ENCODE measurements at regions not wholly inside any gene's neighbourhood (a gene's known extent, or its start where the extent isn't known, plus 50 kb on each side); places are given as distances from the start of the nearest gene placed in this dataset.

- POLR2A ChIA-PET, result interaction anchor here (0.7 kb wide), 1 partner anchor 1185 kb away, joined by 3 read pairs; no protein-coding TSS in a partner anchor
- DNase-seq, result no peak
These were observed 950.7 kb upstream of the FANCL start for GRCh38 chr2:59191781-59192180.

GRCh38 chr2:59190518-59190917 is 949.4 kb upstream of the FANCL start:
- H3K27ac Mint-ChIP-seq, result no peak overlapping the region
- no peaks in the 10 kb centered on the region for H3K27me3 Mint-ChIP-seq (ENCODE audit: low read depth)
- H3K4me1 Mint-ChIP-seq (ENCODE audit: low read depth), result no peaks in the 10 kb centered on the region
- H3K36me3 Mint-ChIP-seq (ENCODE audit: low read depth), result no peaks in the 10 kb centered on the region
- CTCF ChIA-PET, result no interaction called here
- no peak for ATAC-seq
- no peaks in the 10 kb centered on the region for H3K9me3 Mint-ChIP-seq (ENCODE audit: insufficient read depth)
- H3K4me3 Mint-ChIP-seq, result no peak overlapping the region
- POLR2A ChIA-PET, result no interaction called here
- no peak for DNase-seq

More at GRCh38 chr2:59191781-59192180, 950.7 kb upstream of the FANCL start:
- Mint-ChIP-seq H3K36me3 (ENCODE audit: low read depth) (no peaks in the 10 kb centered on the region), H3K4me1 (ENCODE audit: low read depth) (no peaks in the 10 kb centered on the region), H3K4me3 (no peak overlapping the region), H3K27me3 (ENCODE audit: low read depth) (no peaks in the 10 kb centered on the region), H3K27ac (no peak overlapping the region), H3K9me3 (ENCODE audit: insufficient read depth) (no peaks in the 10 kb centered on the region)
- CTCF ChIA-PET, result no interaction called here
- ATAC-seq, result no peak

DNA sequence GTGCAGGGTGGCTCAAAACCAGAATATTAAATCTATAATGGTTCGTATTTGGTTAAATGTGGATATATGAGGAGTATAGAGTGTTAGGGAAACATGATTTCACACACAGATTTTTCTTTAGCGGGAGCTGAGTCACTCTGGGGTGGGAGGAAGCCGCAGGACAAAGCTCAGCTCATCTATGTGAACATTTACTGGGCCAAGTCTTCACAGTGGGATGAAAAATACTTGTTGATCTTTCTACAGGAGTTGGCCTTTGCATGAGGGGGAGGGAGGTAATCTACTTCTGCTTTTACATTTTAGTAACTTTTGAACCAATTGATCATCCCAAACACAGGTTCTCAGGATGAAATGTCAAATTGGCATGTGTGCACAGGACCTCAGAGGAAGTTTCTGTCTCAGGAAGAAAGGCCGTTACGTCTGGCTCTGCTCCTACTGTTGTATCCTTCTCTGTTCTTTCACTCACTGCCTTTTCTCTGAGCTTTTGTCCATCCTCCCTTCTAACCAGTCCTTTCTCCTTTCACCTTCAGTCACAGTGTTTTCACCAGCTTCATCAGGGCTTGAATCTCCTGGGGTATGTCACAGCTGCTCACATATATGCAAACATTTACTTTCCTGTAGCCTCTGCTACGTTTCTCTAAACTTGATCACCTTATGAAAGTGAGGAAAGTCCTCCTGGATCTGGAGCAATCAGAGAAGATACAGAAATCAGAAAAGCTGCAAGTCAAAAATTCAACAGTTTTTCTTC is 943.3 kb upstream of the FANCL start:
- H3K27me3 Mint-ChIP-seq (ENCODE audit: low read depth), result no peaks in the 10 kb centered on the region
- H3K36me3 Mint-ChIP-seq (ENCODE audit: low read depth), result no peaks in the 10 kb centered on the region
- ChIA-PET POLR2A (no interaction called here), CTCF (no interaction called here)
- no peak for ATAC-seq
- no peak overlapping the region for H3K27ac Mint-ChIP-seq
- H3K4me1 Mint-ChIP-seq (ENCODE audit: low read depth), result no peaks in the 10 kb centered on the region
- H3K4me3 Mint-ChIP-seq, result no peak overlapping the region
- DNase-seq, result no peak
- H3K9me3 Mint-ChIP-seq (ENCODE audit: insufficient read depth), result no peaks in the 10 kb centered on the region

GRCh38 chr2:59183070-59183469 is 941.9 kb upstream of the FANCL start:
- ChIA-PET POLR2A (no interaction called here), CTCF (no interaction called here)
- H3K36me3 Mint-ChIP-seq (ENCODE audit: low read depth), result no peaks in the 10 kb centered on the region
- H3K4me1 Mint-ChIP-seq (ENCODE audit: low read depth), result no peaks in the 10 kb centered on the region
- H3K9me3 Mint-ChIP-seq (ENCODE audit: insufficient read depth), result no peaks in the 10 kb centered on the region
- no peak for ATAC-seq
- no peaks in the 10 kb centered on the region for H3K27me3 Mint-ChIP-seq (ENCODE audit: low read depth)
- DNase-seq, result no peak
- no peak overlapping the region for H3K27ac Mint-ChIP-seq
- no peak overlapping the region for H3K4me3 Mint-ChIP-seq

GRCh38 chr2:59182249-59182648 is 941.1 kb upstream of the FANCL start:
- Mint-ChIP-seq H3K27ac (no peak overlapping the region), H3K27me3 (ENCODE audit: low read depth) (no peaks in the 10 kb centered on the region), H3K4me3 (no peak overlapping the region), H3K9me3 (ENCODE audit: insufficient read depth) (no peaks in the 10 kb centered on the region), H3K36me3 (ENCODE audit: low read depth) (no peaks in the 10 kb centered on the region), H3K4me1 (ENCODE audit: low read depth) (no peaks in the 10 kb centered on the region)
- ChIA-PET POLR2A (no interaction called here), CTCF (no interaction called here)
- DNase-seq, result no peak
- ATAC-seq, result no peak

DNA sequence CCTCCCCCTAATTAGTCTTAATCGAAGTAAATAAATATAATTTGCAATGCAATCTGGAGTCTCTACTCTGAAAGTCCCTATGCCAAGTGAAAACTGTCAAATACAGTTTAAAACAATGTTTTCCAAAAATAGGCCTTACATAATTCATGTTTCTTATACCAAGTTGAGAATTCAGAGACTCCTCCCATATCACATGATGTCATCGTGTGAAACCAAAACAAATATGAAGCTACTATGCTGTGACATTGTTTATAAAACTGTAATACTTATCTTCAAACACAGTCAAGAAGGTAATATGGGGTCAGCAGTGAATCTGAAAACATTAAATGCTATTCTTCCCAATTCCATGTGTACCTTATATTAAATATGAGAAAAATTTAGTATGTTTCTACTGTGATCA is 940.2 kb upstream of the FANCL start:
- no peak overlapping the region for H3K4me3 Mint-ChIP-seq

DNA sequence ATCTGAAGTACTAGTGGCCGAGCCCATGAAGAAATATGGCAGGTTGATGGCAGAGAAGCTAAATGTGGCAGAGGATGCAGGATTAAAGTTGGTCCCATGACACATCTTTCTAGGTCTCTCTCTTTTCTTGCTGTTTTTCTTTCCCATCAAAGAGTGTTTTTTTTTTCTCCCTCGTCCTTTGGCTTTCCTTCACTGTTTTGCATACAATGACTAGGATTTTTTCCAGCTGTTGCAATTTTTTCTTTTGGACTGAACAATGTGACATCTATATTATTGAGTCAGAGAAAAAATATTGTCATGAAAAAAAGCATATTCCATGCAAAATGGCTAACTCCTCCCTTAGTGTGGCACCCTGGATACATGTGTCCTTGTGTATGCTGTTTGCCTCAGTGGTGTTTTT is 939.5 kb upstream of the FANCL start:
- CTCF ChIA-PET, result no interaction called here
- H3K4me3 Mint-ChIP-seq, result no peak overlapping the region
- ATAC-seq, result no peak
- POLR2A ChIA-PET, result no interaction called here
- H3K9me3 Mint-ChIP-seq (ENCODE audit: insufficient read depth), result no peaks in the 10 kb centered on the region
- H3K27ac Mint-ChIP-seq, result no peak overlapping the region
- H3K36me3 Mint-ChIP-seq (ENCODE audit: low read depth), result no peaks in the 10 kb centered on the region
- no peaks in the 10 kb centered on the region for H3K27me3 Mint-ChIP-seq (ENCODE audit: low read depth)
- no peaks in the 10 kb centered on the region for H3K4me1 Mint-ChIP-seq (ENCODE audit: low read depth)
- no peak for DNase-seq

More for the DNA sequence above, 940.2 kb upstream of the FANCL start:
- DNase-seq (no peak), ATAC-seq (no peak)
- Mint-ChIP-seq H3K27ac (no peak overlapping the region), H3K27me3 (ENCODE audit: low read depth) (no peaks in the 10 kb centered on the region), H3K36me3 (ENCODE audit: low read depth) (no peaks in the 10 kb centered on the region), H3K9me3 (ENCODE audit: insufficient read depth) (no peaks in the 10 kb centered on the region), H3K4me1 (ENCODE audit: low read depth) (no peaks in the 10 kb centered on the region)
- ChIA-PET POLR2A (no interaction called here), CTCF (no interaction called here)

DNA sequence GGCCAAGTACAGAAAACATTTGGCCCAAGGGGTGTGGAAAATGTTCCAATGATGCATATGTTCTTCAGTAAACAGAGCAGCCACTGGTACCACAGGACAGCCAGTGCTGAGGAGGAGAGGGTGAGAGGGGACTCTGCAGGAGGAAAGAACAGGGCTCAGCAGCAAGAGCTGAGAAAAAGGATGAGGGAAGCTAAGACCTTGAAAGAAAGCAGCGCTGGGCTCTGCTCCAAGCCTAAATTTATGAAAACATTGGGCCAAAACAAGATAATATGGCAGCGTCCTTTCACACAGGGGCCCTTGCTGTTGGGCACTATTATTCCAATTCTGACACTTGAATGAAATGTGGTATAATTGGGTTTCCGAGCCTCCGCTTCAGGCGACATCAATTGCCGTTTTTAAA is 939.0 kb upstream of the FANCL start:
- H3K27ac Mint-ChIP-seq, result no peak overlapping the region
- POLR2A ChIA-PET, result no interaction called here
- H3K4me3 Mint-ChIP-seq, result no peak overlapping the region
- no peak for DNase-seq
- CTCF ChIA-PET, result no interaction called here
- ATAC-seq, result no peak
- H3K27me3 Mint-ChIP-seq (ENCODE audit: low read depth), result no peaks in the 10 kb centered on the region
- no peaks in the 10 kb centered on the region for H3K4me1 Mint-ChIP-seq (ENCODE audit: low read depth)
- no peaks in the 10 kb centered on the region for H3K36me3 Mint-ChIP-seq (ENCODE audit: low read depth)
- no peaks in the 10 kb centered on the region for H3K9me3 Mint-ChIP-seq (ENCODE audit: insufficient read depth)

DNA sequence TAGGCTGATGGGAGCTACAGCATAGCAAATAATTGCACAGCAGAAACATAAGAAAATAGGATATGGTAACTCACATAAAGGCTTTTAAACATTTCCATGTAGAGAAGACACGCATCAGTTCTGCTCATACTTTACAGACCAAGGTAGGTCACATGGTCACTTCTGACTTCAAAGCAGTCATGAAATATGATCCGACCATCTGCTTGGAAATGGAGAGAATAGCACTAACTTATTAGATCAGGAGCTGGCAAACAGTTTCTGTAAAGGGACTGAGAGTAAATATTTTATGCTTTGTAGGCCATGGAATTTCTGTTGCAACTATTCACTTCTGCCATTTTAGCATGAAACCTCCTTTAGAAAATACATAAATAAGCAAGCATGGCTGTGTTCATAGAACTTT is 936.6 kb upstream of the FANCL start:
- POLR2A ChIA-PET, result no interaction called here
- no peak for DNase-seq
- ATAC-seq, result no peak
- CTCF ChIA-PET, result no interaction called here
- H3K4me1 Mint-ChIP-seq (ENCODE audit: low read depth), result no peaks in the 10 kb centered on the region
- H3K4me3 Mint-ChIP-seq, result no peak overlapping the region
- H3K27ac Mint-ChIP-seq, result no peak overlapping the region
- H3K9me3 Mint-ChIP-seq (ENCODE audit: insufficient read depth), result no peaks in the 10 kb centered on the region
- H3K27me3 Mint-ChIP-seq (ENCODE audit: low read depth), result no peaks in the 10 kb centered on the region
- no peaks in the 10 kb centered on the region for H3K36me3 Mint-ChIP-seq (ENCODE audit: low read depth)

DNA sequence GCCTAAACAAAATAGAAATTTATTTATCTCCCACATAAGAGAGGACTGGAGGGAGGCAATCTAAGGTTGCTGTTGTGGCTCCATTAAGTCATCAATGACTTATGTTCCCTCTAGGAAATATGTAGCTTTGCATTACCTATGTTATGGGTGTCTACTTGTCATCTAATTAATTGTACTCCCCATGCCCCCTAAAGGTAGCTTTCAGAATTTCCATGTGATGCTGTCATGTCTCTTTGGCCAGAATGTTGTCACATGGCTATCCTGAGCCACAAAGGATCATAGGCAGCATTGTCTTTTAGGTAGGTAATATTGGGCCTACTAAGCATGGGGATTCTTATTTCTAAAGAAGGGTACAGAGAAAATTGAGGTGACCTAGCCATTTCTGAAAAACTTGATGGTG is 935.6 kb upstream of the FANCL start:
- H3K9me3 Mint-ChIP-seq (ENCODE audit: insufficient read depth), result no peaks in the 10 kb centered on the region
- no peaks in the 10 kb centered on the region for H3K27me3 Mint-ChIP-seq (ENCODE audit: low read depth)
- H3K36me3 Mint-ChIP-seq (ENCODE audit: low read depth), result no peaks in the 10 kb centered on the region
- no peak overlapping the region for H3K27ac Mint-ChIP-seq
- ChIA-PET CTCF (no interaction called here), POLR2A (no interaction called here)
- no peak for DNase-seq
- no peak overlapping the region for H3K4me3 Mint-ChIP-seq
- no peaks in the 10 kb centered on the region for H3K4me1 Mint-ChIP-seq (ENCODE audit: low read depth)
- no peak for ATAC-seq

GRCh38 chr2:59174536-59175243 is 933.6 kb upstream of the FANCL start:
- CTCF ChIA-PET, result no interaction called here
- Mint-ChIP-seq H3K27ac (no peak overlapping the region), H3K9me3 (ENCODE audit: insufficient read depth) (no peaks in the 10 kb centered on the region), H3K27me3 (ENCODE audit: low read depth) (no peaks in the 10 kb centered on the region), H3K4me3 (no peak overlapping the region), H3K4me1 (ENCODE audit: low read depth) (no peaks in the 10 kb centered on the region), H3K36me3 (ENCODE audit: low read depth) (no peaks in the 10 kb centered on the region)
- DNase-seq (no peak), ATAC-seq (no peak)
- POLR2A ChIA-PET, result no interaction called here

DNA sequence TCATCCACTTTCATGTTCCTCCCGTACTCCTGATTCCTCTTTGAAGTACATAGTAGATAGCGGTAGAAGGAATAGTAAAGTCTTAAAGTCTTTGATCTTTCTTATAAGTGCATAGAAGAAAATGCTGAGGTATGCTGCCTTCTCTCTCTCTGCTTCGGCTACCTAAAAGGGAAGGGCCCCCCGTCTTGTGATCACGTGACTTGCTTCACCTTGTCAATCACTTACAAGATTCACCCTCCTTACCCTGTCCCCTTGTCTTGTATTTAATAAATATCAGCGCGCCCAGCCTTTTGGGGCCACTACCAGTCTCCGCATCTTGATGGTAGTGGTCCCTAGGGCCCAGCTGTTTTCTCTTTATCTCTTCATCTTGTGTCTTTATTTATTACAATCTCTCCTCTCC is 932.2 kb upstream of the FANCL start:
- DNase-seq (no peak), ATAC-seq (no peak)
- POLR2A ChIA-PET, result no interaction called here
- Mint-ChIP-seq H3K36me3 (ENCODE audit: low read depth) (no peaks in the 10 kb centered on the region), H3K27ac (no peak overlapping the region), H3K4me1 (ENCODE audit: low read depth) (no peaks in the 10 kb centered on the region), H3K9me3 (ENCODE audit: insufficient read depth) (no peaks in the 10 kb centered on the region), H3K4me3 (no peak overlapping the region), H3K27me3 (ENCODE audit: low read depth) (no peaks in the 10 kb centered on the region)
- CTCF ChIA-PET, result no interaction called here

GRCh38 chr2:59171019-59171418 is 929.9 kb upstream of the FANCL start:
- POLR2A ChIA-PET, result no interaction called here
- ATAC-seq (no peak), DNase-seq (no peak)
- H3K9me3 Mint-ChIP-seq (ENCODE audit: insufficient read depth), result no peaks in the 10 kb centered on the region
- H3K4me1 Mint-ChIP-seq (ENCODE audit: low read depth), result no peaks in the 10 kb centered on the region
- no peak overlapping the region for H3K4me3 Mint-ChIP-seq
- H3K27me3 Mint-ChIP-seq (ENCODE audit: low read depth), result no peaks in the 10 kb centered on the region
- CTCF ChIA-PET, result no interaction called here
- no peak overlapping the region for H3K27ac Mint-ChIP-seq
- H3K36me3 Mint-ChIP-seq (ENCODE audit: low read depth), result no peaks in the 10 kb centered on the region

Data from activated CD8-positive, alpha-beta T cell treated with anti-CD3 and anti-CD28 coated beads, Interleukin-2, amount 10 ng/mL, durations not matched to agents 7 days and 5 days (primary cell).